ENCODE measurements at regions not wholly inside any gene's neighbourhood (a gene's known extent, or its start where the extent isn't known, plus 50 kb on each side); places are given as distances from the start of the nearest gene placed in this dataset.
"Not testable (repeated sequence)": the region's sequence is repeated elsewhere in the genome, so short reads cannot be mapped to it uniquely, and the experiment has no call there.

DNA sequence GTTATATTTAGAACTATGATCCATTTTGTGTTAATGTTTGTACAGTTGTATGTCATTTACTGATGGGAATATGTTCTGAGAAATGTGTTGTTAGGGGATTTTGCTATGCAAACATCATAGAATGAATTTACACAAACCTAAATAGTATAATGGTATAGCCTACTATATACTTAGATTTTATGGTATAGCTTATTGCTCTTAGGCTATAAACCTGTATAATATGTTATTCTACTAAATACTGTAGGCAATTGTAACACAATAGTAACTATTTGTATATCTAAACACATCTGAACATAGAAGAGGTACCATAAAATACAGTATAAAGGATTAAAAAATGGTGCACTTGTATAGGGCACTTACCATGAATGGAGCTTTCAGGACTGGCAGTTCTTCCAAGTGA is 105.4 kb upstream of the GRIN2B start:
- Histone ChIP-seq H3K4me3 (ENCODE audit: low read length) (no peak overlapping the region), H3K9ac (ENCODE audit: low read length) (no peak overlapping the region)

DNA sequence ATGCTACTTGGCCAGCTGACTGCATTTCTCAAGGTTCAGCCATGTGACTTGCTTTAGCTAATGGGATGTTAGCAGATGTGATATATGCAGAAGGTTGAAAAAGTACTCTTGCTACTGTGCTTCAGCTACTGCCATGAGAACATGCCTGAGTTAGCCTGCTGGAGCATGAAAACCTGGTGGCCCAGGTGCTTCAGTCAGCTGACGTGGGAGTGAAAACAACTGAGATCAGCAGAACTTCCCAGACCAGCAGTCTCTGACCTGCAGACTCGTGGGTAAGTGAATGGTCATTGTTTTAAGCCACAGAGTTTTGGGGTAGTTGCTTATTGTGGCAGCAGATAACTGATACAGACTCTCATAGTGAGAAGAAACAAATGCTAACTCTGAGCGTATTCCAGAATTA is 118.6 kb upstream of the GRIN2B start:
- H3K36me3 ChIP-seq (ENCODE audit: control insufficient read depth, insufficient read depth, low read length): no peaks in the 10 kb centered on the region
- no peak overlapping the region for H3K4me3 ChIP-seq (ENCODE audit: low read length)
- H3K4me1 ChIP-seq (ENCODE audit: control insufficient read depth, insufficient read depth, low read length): no peaks in the 10 kb centered on the region
- H3K9me3 ChIP-seq (ENCODE audit: control insufficient read depth, low read length): no peaks in the 10 kb centered on the region
- no peaks in the 10 kb centered on the region for H3K27me3 ChIP-seq (ENCODE audit: control insufficient read depth, insufficient read depth, low read length)
- H3K9ac ChIP-seq (ENCODE audit: low read length): no peak overlapping the region

More for the DNA sequence above, 105.4 kb upstream of the GRIN2B start:
- no peaks in the 10 kb centered on the region for H3K4me1 ChIP-seq (ENCODE audit: control insufficient read depth, insufficient read depth, low read length)
- no peaks in the 10 kb centered on the region for H3K9me3 ChIP-seq (ENCODE audit: control insufficient read depth, low read length)
- H3K36me3 ChIP-seq (ENCODE audit: control insufficient read depth, insufficient read depth, low read length): no peaks in the 10 kb centered on the region
- H3K27me3 ChIP-seq (ENCODE audit: control insufficient read depth, insufficient read depth, low read length): no peaks in the 10 kb centered on the region

DNA sequence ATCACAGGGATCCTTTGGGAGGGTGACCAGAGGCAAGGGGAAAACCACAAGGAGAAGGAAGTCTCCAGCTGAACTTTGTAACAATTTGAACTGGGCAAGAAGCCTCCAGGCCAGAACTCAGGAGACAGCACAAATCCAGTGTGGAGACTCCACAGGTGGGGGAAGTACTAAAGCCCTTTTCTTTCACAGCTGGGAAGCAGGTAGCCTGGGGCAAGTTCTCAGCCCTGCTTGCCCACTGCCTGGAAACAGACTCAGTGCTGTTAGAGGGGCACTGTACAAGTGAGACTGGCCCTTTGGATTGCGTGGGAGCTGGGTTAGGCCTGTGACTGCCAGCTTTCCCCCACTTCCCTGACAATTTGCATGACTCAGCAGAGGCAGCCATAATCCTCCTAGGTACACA is 120.2 kb upstream of the GRIN2B start:
- not testable (repeated sequence) for H3K4me3 ChIP-seq (ENCODE audit: low read length)

DNA sequence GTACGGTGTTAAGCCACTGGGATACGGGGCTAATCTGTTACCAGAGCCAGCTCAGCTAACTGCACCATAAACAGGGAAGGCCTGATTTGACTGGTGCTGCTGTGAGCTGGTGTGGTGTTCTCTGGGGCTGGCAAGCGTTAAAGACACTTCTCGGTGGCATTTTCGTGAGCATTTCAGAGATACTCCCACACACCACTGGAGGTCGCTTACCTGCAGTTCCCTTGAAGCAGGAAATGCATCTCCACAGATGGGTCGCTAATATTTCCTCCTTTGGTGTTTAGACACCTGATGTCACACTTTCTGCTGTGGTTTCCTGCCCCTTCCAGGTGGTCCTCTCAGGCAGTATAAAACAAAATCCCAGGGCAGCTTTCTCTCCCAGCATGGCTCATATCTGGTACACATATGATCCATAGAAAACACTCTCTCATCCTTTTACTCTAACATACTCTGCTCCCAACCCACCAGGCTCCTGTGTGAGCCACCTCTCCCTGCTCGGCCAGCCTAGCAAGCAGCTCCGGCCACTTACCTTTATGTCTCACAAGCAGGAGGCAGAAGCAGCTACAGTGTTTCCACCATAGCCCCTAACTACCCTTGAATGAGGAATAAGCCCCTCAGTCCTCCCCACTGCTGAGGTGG is 129.9 kb upstream of the GRIN2B start:
- no peaks in the 10 kb centered on the region for H3K9me3 ChIP-seq (ENCODE audit: control insufficient read depth, low read length)
- no peaks in the 10 kb centered on the region for H3K36me3 ChIP-seq (ENCODE audit: control insufficient read depth, insufficient read depth, low read length)
- H3K9ac ChIP-seq (ENCODE audit: low read length): no peak overlapping the region
- H3K4me1 ChIP-seq (ENCODE audit: control insufficient read depth, insufficient read depth, low read length): no peaks in the 10 kb centered on the region
- no peaks in the 10 kb centered on the region for H3K27me3 ChIP-seq (ENCODE audit: control insufficient read depth, insufficient read depth, low read length)
- H3K4me3 ChIP-seq (ENCODE audit: low read length): no peak overlapping the region

More for the DNA sequence above, 120.2 kb upstream of the GRIN2B start:
- H3K4me1 ChIP-seq (ENCODE audit: control insufficient read depth, insufficient read depth, low read length); H3K9me3 ChIP-seq (ENCODE audit: control insufficient read depth, low read length); H3K27me3 ChIP-seq (ENCODE audit: control insufficient read depth, insufficient read depth, low read length); H3K9ac ChIP-seq (ENCODE audit: low read length); H3K36me3 ChIP-seq (ENCODE audit: control insufficient read depth, insufficient read depth, low read length): not testable (repeated sequence)

DNA sequence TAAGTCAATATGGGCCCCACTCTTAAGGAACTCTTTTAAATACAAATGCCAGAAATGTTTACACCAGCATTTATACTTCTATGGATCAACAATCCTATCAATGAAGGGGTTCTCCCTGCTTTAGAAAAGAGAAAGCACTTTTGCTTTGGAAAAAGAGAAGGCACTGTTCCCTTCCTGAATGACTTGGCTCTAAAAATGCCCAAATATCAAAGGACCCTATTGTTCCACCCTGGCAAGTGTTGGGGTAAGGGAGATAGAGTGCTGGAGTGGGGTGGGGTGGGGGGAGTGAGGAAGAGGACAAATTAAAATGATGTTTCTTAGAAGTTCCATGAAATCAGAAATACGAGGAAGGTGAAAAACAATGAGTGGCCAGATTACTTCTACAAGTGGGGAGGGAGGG is 131.6 kb upstream of the GRIN2B start:
- Histone ChIP-seq H3K4me1 (ENCODE audit: control insufficient read depth, insufficient read depth, low read length) (no peaks in the 10 kb centered on the region), H3K36me3 (ENCODE audit: control insufficient read depth, insufficient read depth, low read length) (no peaks in the 10 kb centered on the region), H3K4me3 (ENCODE audit: low read length) (no peak overlapping the region), H3K9ac (ENCODE audit: low read length) (no peak overlapping the region), H3K9me3 (ENCODE audit: control insufficient read depth, low read length) (no peaks in the 10 kb centered on the region), H3K27me3 (ENCODE audit: control insufficient read depth, insufficient read depth, low read length) (no peaks in the 10 kb centered on the region)

DNA sequence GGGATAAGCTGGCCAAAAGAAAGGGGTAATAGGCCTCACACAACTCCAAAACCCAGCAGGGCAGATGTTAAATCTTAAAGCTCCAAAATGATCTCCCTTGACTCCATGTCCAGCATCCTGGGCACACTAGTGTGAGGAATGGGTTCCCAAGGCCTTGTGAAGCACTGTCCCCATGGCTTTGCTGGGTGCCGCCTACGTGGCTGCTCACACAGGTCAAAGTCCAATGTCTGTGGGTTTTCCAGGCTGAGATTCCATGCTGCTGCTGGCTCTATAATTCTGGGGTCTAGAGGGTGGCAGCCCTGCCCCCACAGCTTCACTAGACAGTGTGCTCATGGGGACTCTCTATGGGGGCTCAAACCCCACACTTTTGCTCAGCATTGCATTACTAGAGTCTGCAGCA is 145.3 kb upstream of the GRIN2B start:
- H3K9ac ChIP-seq (ENCODE audit: low read length): no peak overlapping the region
- no peaks in the 10 kb centered on the region for H3K36me3 ChIP-seq (ENCODE audit: control insufficient read depth, insufficient read depth, low read length)
- no peaks in the 10 kb centered on the region for H3K27me3 ChIP-seq (ENCODE audit: control insufficient read depth, insufficient read depth, low read length)
- no peak overlapping the region for H3K4me3 ChIP-seq (ENCODE audit: low read length)
- peaks cover 7% of the 10 kb centered on the region for H3K4me1 ChIP-seq (ENCODE audit: control insufficient read depth, insufficient read depth, low read length)
- no peaks in the 10 kb centered on the region for H3K9me3 ChIP-seq (ENCODE audit: control insufficient read depth, low read length)

DNA sequence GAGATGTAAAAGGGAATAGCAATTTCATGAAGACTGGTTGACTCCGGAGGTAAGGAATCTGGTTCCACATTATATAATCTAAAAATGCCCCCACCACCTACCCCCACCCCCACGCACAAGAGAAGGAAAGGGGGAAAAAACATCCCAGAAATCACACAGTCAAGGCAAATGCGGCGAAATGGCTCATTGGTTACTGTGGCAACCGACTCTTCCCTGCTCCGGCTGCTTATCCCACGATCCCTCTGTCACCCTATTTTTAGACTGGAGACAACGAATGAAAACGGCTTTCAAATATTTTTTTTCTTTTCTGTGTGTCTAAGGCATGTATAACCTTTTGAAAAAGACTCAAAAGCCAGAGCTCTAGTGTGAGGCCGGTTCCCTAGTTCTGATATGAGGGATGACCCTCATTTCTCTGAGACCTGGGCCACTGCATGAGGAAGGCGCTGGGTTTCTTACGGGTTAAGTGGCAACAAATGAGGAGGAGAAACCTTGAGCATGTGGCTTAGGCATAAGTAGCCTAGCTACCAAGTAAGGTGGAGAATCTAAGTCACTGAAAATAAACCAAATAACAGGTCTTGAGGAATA is 148.3 kb upstream of the GRIN2B start:
- no peaks in the 10 kb centered on the region for H3K27me3 ChIP-seq (ENCODE audit: control insufficient read depth, insufficient read depth, low read length)
- no peaks in the 10 kb centered on the region for H3K36me3 ChIP-seq (ENCODE audit: control insufficient read depth, insufficient read depth, low read length)
- no peak overlapping the region for H3K4me3 ChIP-seq (ENCODE audit: low read length)
- H3K4me1 ChIP-seq (ENCODE audit: control insufficient read depth, insufficient read depth, low read length): peaks cover 7% of the 10 kb centered on the region
- no peak overlapping the region for H3K9ac ChIP-seq (ENCODE audit: low read length)
- no peaks in the 10 kb centered on the region for H3K9me3 ChIP-seq (ENCODE audit: control insufficient read depth, low read length)

DNA sequence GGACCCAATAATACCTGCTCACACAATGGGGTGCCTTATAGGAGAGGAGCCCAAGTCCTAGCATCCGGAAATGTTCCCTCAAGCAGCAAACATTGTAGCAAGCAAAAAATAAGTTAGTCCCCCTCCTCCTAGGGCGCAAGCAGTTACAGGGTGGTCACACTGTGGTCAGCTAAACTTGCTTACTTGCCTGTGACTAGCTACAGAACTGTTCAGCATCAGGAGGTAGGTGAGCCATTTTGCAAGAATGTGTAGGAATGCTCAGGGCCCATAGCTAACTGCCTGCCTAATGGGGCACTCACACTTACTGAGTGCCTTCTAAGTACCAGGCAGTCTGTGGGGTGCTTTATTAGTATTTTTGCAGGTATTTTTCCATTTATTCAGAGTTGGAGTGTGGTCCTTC is 154.6 kb upstream of the GRIN2B start:
- Histone ChIP-seq H3K4me3 (ENCODE audit: low read length) (no peak overlapping the region), H3K27me3 (ENCODE audit: control insufficient read depth, insufficient read depth, low read length) (no peaks in the 10 kb centered on the region), H3K9me3 (ENCODE audit: control insufficient read depth, low read length) (no peaks in the 10 kb centered on the region), H3K9ac (ENCODE audit: low read length) (no peak overlapping the region), H3K4me1 (ENCODE audit: control insufficient read depth, insufficient read depth, low read length) (no peaks in the 10 kb centered on the region), H3K36me3 (ENCODE audit: control insufficient read depth, insufficient read depth, low read length) (no peaks in the 10 kb centered on the region)

DNA sequence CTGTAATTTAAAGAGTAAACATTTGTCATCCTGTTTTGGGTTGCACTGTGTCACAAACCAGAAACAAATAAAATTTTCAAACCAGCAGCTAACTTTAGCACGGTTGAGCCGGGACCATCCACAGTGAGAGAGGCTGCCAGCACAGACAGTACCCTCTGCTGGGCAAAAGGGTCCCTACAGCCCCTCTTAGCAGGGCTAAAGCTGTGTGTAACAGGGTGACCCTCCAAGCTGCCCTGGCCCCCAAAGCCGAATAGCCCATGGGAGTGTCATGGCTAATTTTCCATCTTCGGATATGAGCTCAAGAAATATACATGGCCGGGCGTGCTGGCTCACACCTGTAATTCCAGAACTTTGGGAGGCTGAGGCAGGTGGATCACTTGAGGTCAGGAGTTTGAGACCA is 157.1 kb upstream of the GRIN2B start:
- no peak overlapping the region for H3K4me3 ChIP-seq (ENCODE audit: low read length)
- no peaks in the 10 kb centered on the region for H3K27me3 ChIP-seq (ENCODE audit: control insufficient read depth, insufficient read depth, low read length)
- no peak overlapping the region for H3K9ac ChIP-seq (ENCODE audit: low read length)
- no peaks in the 10 kb centered on the region for H3K4me1 ChIP-seq (ENCODE audit: control insufficient read depth, insufficient read depth, low read length)
- no peaks in the 10 kb centered on the region for H3K36me3 ChIP-seq (ENCODE audit: control insufficient read depth, insufficient read depth, low read length)
- no peaks in the 10 kb centered on the region for H3K9me3 ChIP-seq (ENCODE audit: control insufficient read depth, low read length)

DNA sequence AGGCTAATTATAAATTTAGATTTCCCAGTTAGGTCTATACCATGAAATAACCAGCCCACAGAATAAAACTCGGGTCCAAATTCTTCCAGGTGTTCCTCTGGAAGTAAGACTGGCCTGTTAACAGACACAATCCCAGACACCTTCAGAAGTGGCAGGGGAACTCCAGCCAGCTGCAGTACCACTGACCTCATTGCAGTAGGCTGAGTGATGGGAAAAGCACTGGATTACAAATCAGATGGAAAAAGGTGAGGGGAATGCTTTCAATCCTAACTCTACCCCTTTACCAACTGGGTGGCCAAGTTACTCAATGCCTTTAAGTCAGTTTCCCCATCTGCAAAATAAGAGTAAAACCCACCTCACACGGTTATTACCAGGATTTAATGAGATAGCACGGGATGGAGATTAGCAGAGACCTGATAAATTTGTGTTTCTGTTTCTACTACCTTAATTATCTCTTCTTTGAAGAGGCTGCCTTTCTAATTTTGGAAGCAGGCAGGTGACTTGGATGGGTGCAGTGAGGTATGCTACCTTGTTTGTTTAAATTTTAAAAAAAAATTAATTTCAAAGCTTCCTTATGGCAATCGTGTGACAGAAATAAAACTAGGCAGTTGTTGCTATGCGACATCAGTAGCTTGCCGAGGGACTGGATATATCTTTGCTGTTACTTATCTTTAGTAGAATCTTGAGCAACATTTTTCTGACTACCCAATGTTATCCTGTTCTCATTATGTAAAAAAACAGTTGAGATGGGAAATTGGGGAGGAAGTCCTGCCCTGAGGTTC is 167.3 kb upstream of the GRIN2B start:
- Histone ChIP-seq H3K4me3 (ENCODE audit: low read length) (no peak overlapping the region), H3K4me1 (ENCODE audit: control insufficient read depth, insufficient read depth, low read length) (no peaks in the 10 kb centered on the region), H3K27me3 (ENCODE audit: control insufficient read depth, insufficient read depth, low read length) (no peaks in the 10 kb centered on the region), H3K36me3 (ENCODE audit: control insufficient read depth, insufficient read depth, low read length) (no peaks in the 10 kb centered on the region), H3K9me3 (ENCODE audit: control insufficient read depth, low read length) (no peaks in the 10 kb centered on the region), H3K9ac (ENCODE audit: low read length) (no peak overlapping the region)

DNA sequence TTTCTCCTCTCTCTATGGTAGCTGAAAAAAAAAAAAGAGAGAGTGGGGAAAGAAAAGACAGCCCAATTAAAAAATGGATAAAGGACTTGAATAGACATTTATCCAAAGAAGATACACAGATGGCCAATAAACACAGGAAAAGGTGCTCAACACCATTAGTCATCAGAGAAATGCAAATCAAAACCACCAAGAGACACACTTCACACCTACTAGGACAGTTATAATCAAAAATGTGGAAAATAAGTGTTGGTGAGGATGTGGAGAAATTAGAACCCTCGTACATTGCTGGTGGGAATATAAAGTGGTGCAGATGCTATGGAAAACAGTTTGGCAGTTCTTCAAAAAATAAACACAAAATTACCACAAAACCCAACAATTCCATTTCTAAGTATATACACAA is 172.4 kb upstream of the GRIN2B start:
- Histone ChIP-seq H3K36me3 (ENCODE audit: control insufficient read depth, insufficient read depth, low read length) (no peaks in the 10 kb centered on the region), H3K4me3 (ENCODE audit: low read length) (no peak overlapping the region), H3K27me3 (ENCODE audit: control insufficient read depth, insufficient read depth, low read length) (no peaks in the 10 kb centered on the region), H3K9ac (ENCODE audit: low read length) (no peak overlapping the region), H3K9me3 (ENCODE audit: control insufficient read depth, low read length) (no peaks in the 10 kb centered on the region), H3K4me1 (ENCODE audit: control insufficient read depth, insufficient read depth, low read length) (no peaks in the 10 kb centered on the region)

DNA sequence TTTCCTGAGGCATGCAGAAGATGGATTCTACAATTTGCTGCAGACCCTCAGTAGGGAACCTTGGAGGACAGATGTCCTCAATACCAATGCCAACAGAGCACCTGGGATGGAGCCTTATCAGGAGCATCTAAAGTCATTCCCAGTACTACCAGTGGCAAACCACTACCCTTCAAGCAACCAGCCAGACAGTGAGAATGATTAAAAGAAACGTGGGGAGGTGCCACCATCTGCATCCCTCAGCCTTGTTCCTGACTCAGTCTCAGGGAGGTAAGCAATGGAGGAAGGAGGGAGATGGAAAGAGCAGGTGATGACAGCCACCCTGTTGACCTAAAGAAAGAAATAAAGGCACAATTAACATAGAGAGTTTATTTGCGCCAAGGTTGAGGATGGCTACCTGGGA is 175.2 kb upstream of the GRIN2B start:
- H3K27me3 ChIP-seq (ENCODE audit: control insufficient read depth, insufficient read depth, low read length): no peaks in the 10 kb centered on the region
- no peaks in the 10 kb centered on the region for H3K36me3 ChIP-seq (ENCODE audit: control insufficient read depth, insufficient read depth, low read length)
- H3K9me3 ChIP-seq (ENCODE audit: control insufficient read depth, low read length): no peaks in the 10 kb centered on the region
- no peak overlapping the region for H3K4me3 ChIP-seq (ENCODE audit: low read length)
- no peak overlapping the region for H3K9ac ChIP-seq (ENCODE audit: low read length)
- no peaks in the 10 kb centered on the region for H3K4me1 ChIP-seq (ENCODE audit: control insufficient read depth, insufficient read depth, low read length)
